ENCODE measurements at regions not wholly inside any gene's neighbourhood (a gene's known extent, or its start where the extent isn't known, plus 50 kb on each side); places are given as distances from the start of the nearest gene placed in this dataset.
A peak's percentile ranks its signal among the peaks of the same experiment; 100 is the strongest.

DNA sequence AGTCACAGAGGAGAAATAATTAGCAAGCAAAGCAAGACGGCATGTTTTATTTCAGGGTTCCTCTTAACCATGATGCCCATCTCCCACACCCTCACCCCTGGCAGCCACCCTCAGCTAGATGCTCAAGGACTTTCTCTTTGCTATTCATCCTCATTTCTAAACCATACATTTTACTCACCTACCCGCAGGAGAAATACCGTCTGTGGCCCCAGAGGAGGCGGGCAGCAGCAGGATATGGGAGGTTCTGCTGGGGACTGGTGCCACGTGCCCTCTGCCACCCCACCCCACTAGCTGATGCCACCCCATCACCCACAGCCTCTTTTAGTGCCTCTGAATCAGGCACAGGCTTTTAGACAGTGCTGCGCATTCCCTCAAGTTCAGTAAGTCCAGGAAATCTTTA, 168.7 kb upstream of the ITGB1 start:
- TF ChIP-seq, protein P1, sequence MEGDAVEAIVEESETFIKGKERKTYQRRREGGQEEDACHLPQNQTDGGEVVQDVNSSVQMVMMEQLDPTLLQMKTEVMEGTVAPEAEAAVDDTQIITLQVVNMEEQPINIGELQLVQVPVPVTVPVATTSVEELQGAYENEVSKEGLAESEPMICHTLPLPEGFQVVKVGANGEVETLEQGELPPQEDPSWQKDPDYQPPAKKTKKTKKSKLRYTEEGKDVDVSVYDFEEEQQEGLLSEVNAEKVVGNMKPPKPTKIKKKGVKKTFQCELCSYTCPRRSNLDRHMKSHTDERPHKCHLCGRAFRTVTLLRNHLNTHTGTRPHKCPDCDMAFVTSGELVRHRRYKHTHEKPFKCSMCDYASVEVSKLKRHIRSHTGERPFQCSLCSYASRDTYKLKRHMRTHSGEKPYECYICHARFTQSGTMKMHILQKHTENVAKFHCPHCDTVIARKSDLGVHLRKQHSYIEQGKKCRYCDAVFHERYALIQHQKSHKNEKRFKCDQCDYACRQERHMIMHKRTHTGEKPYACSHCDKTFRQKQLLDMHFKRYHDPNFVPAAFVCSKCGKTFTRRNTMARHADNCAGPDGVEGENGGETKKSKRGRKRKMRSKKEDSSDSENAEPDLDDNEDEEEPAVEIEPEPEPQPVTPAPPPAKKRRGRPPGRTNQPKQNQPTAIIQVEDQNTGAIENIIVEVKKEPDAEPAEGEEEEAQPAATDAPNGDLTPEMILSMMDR (optimal IDR thresholded peaks at IDR 0.05 in 1 of 3, IDR thresholded peaks at IDR 0.05 in 1 of 3, conservative IDR thresholded peaks at IDR 0.05 in 1 of 3; ENCODE audit: extremely low read depth in 1 of 3, insufficient read depth in 2 of 3, low read length in 3 of 3) = no peak
- no peak for TF ChIP-seq EZH2 (IDR thresholded peaks at IDR 0.05; ENCODE audit: low read length)
- peak overlapping the region; percentile 61 for H3K27ac ChIP-seq (ENCODE audit: control insufficient read depth, insufficient read depth, low read length)
- FAIRE-seq = peak; percentile 41

GRCh38 chr10:33125522-33126517, 167.8 kb upstream of the ITGB1 start:
- Histone ChIP-seq H3K4me1 (ENCODE audit: control insufficient read depth, extremely low read depth, insufficient read depth, low read length) (peaks cover 45% of the 10 kb centered on the region), H4K20me1 (ENCODE audit: control insufficient read depth, extremely low read depth, insufficient read depth, low read length) (no peaks in the 10 kb centered on the region), H3K79me2 (ENCODE audit: control insufficient read depth, insufficient read depth, low read length) (no peaks in the 10 kb centered on the region), H3K4me2 (ENCODE audit: control insufficient read depth, extremely low read depth, insufficient read depth, low read depth, low read length) (peak overlapping the region; percentile 63), H3K9me3 (ENCODE audit: control insufficient read depth, low read depth, low read length) (no peaks in the 10 kb centered on the region), H3K27ac (ENCODE audit: control insufficient read depth, insufficient read depth, low read length) (peak overlapping the region; percentile 94), H3K4me3 (ENCODE audit: control insufficient read depth in 2 of 3, extremely low read depth in 1 of 3, insufficient read depth in 2 of 3, low read depth in 1 of 3, low read length in 3 of 3) (no peak overlapping the region), H3K9me1 (ENCODE audit: control insufficient read depth, extremely low read depth, insufficient read depth, low read length) (no peaks in the 10 kb centered on the region), H3K36me3 (ENCODE audit: control insufficient read depth in 2 of 2, extremely low read depth in 1 of 2, insufficient read depth in 2 of 2, low read length in 2 of 2) (no peaks in the 10 kb centered on the region), H2AFZ (ENCODE audit: control insufficient read depth, low read length) (peak overlapping the region; percentile 42), H3K9ac (ENCODE audit: control insufficient read depth, extremely low read depth, insufficient read depth, low read length) (peak overlapping the region; percentile 72), H3K27me3 (ENCODE audit: control insufficient read depth, extremely low read depth, insufficient read depth, low read length) (no peaks in the 10 kb centered on the region)
- DNase-seq (ENCODE audit: low read depth, low spot score) = peak; percentile 82
- dilution Hi-C loops (cut with MboI; ENCODE audit: extremely low pct_ligation_motif_present, low sequenced_read_pairs) = no loop called here
- TF ChIP-seq, protein P1 (optimal IDR thresholded peaks at IDR 0.05 in 1 of 3, IDR thresholded peaks at IDR 0.05 in 1 of 3, conservative IDR thresholded peaks at IDR 0.05 in 1 of 3; ENCODE audit: extremely low read depth in 1 of 3, insufficient read depth in 2 of 3, low read length in 3 of 3) = no peak
- no peak for TF ChIP-seq EZH2 (IDR thresholded peaks at IDR 0.05; ENCODE audit: low read length)
- peak; percentile 99 for FAIRE-seq

More for the DNA sequence above, 168.7 kb upstream of the ITGB1 start:
- no peak for DNase-seq (ENCODE audit: low read depth, low spot score)
- H3K9me3 ChIP-seq (ENCODE audit: control insufficient read depth, low read depth, low read length) = no peaks in the 10 kb centered on the region
- peak overlapping the region; percentile 34 for H3K9ac ChIP-seq (ENCODE audit: control insufficient read depth, extremely low read depth, insufficient read depth, low read length)
- no peaks in the 10 kb centered on the region for H3K27me3 ChIP-seq (ENCODE audit: control insufficient read depth, extremely low read depth, insufficient read depth, low read length)
- peak overlapping the region in 1 of 3 experiments; percentile 9 for H3K4me3 ChIP-seq (ENCODE audit: control insufficient read depth in 2 of 3, extremely low read depth in 1 of 3, insufficient read depth in 2 of 3, low read depth in 1 of 3, low read length in 3 of 3)
- peak overlapping the region; percentile 47 for H3K4me2 ChIP-seq (ENCODE audit: control insufficient read depth, extremely low read depth, insufficient read depth, low read depth, low read length)
- dilution Hi-C loops (cut with MboI; ENCODE audit: extremely low pct_ligation_motif_present, low sequenced_read_pairs) = no loop called here
- no peaks in the 10 kb centered on the region for H3K36me3 ChIP-seq (ENCODE audit: control insufficient read depth in 2 of 2, extremely low read depth in 1 of 2, insufficient read depth in 2 of 2, low read length in 2 of 2)
- no peaks in the 10 kb centered on the region for H4K20me1 ChIP-seq (ENCODE audit: control insufficient read depth, extremely low read depth, insufficient read depth, low read length)
- peaks cover 45% of the 10 kb centered on the region for H3K4me1 ChIP-seq (ENCODE audit: control insufficient read depth, extremely low read depth, insufficient read depth, low read length)
- H3K79me2 ChIP-seq (ENCODE audit: control insufficient read depth, insufficient read depth, low read length) = no peaks in the 10 kb centered on the region
- H3K9me1 ChIP-seq (ENCODE audit: control insufficient read depth, extremely low read depth, insufficient read depth, low read length) = no peaks in the 10 kb centered on the region
- H2AFZ ChIP-seq (ENCODE audit: control insufficient read depth, low read length) = peak overlapping the region; percentile 14
